Colonic mucosa (tissue), 4 donors: ENCODE measurements at regions not wholly inside any gene's neighbourhood (a gene's known extent, or its start where the extent isn't known, plus 50 kb on each side); places are given as distances from the start of the nearest gene placed in this dataset.

Experiments used
- DNase-seq: peaks from one replicate; pipeline ENCODE4 v3.0.0-alpha.2; 2020
- H3K27ac ChIP-seq: fragments of 200-600 bp; one replicate; pipeline ENCODE4 v1.8.0; 2021
- H3K27me3 ChIP-seq: fragments of 200-600 bp; one replicate; pipeline ENCODE4 v1.8.0; 2021
- H3K36me3 ChIP-seq: fragments of 200-600 bp; one replicate; pipeline ENCODE4 v1.8.0; 2021
- H3K4me1 ChIP-seq: fragments of 200-600 bp; one replicate; pipeline ENCODE4 v1.8.0; 2021; ENCODE audit warnings: mild to moderate bottlenecking
- H3K4me3 ChIP-seq: fragments of 200-600 bp; one replicate; pipeline ENCODE4 v1.8.0; 2021
- H3K9ac ChIP-seq, 2 donors: one replicate each; pipeline ENCODE4 v1.7.0; 2013; ENCODE audit warnings: control low read depth in 2 of 2, low read depth in 2 of 2, low read length in 2 of 2
- H3K9me3 ChIP-seq: fragments of 200-600 bp; one replicate; pipeline ENCODE4 v1.8.0; 2021
- intact Hi-C: fragments of 100-400 bp; cut with DNase I; formaldehyde crosslinking; loops from one replicate; pipeline ENCODE4 v1.14.1; 2022
- TF ChIP-seq, protein P1 (sequence below): fragments of 200-600 bp; IDR thresholded peaks from one replicate; pipeline ENCODE4 v1.8.0; 2022; ENCODE audit warnings: antibody characterized with exemption, mild to moderate bottlenecking
- donor health status: healthy.
- donor health status: DM: no; HTN: no; CAD: no.
- donor health status: DM: no; HTN: no; CAD: no.

GRCh38 chr10:131532291-131532690 is 220.8 kb upstream of the TCERG1L start:
- Histone ChIP-seq H3K36me3 (no peaks in the 10 kb centered on the region), H3K9me3 (no peaks in the 10 kb centered on the region), H3K4me3 (no peak overlapping the region), H3K27me3 (no peaks in the 10 kb centered on the region), H3K27ac (no peak overlapping the region), H3K9ac (no peak overlapping the region), H3K4me1 (no peaks in the 10 kb centered on the region)
- TF ChIP-seq, protein P1, sequence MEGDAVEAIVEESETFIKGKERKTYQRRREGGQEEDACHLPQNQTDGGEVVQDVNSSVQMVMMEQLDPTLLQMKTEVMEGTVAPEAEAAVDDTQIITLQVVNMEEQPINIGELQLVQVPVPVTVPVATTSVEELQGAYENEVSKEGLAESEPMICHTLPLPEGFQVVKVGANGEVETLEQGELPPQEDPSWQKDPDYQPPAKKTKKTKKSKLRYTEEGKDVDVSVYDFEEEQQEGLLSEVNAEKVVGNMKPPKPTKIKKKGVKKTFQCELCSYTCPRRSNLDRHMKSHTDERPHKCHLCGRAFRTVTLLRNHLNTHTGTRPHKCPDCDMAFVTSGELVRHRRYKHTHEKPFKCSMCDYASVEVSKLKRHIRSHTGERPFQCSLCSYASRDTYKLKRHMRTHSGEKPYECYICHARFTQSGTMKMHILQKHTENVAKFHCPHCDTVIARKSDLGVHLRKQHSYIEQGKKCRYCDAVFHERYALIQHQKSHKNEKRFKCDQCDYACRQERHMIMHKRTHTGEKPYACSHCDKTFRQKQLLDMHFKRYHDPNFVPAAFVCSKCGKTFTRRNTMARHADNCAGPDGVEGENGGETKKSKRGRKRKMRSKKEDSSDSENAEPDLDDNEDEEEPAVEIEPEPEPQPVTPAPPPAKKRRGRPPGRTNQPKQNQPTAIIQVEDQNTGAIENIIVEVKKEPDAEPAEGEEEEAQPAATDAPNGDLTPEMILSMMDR, result no peak
- intact Hi-C loops, result no loop called here
- no peak for DNase-seq

DNA sequence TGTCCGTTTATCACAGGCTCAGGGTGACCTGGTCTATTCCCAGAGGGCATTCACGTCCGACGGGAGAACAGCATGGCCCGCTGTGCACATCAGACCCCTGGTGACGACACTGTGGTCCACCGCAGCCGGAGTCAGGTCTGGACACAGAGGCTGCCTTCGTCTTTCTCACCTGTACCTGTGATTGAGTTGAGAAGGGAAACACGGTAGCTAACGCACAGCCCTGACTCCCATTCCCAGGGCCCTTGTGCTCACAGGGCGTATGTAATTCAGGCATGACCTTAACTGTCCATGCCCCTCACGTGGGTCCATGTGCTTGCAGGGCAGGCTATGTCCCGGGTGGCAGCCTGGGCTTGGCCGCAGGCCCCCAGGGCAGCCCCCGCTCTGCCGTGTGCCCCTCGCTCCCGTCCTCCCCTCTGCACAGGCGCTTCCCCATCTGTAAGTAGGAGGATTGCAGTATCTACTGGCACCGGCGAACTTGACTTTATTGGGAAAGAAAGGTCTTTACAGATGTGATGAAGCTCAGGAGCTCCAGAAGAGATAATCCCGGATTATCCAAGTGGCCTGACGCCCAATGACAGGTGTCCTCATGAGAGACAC is 221.3 kb upstream of the TCERG1L start:
- no peaks in the 10 kb centered on the region for H3K9me3 ChIP-seq
- TF ChIP-seq, protein P1, result no peak
- DNase-seq, result no peak
- intact Hi-C loops, result no loop called here
- no peak overlapping the region for H3K4me3 ChIP-seq
- no peaks in the 10 kb centered on the region for H3K27me3 ChIP-seq
- no peaks in the 10 kb centered on the region for H3K4me1 ChIP-seq
- no peaks in the 10 kb centered on the region for H3K36me3 ChIP-seq
- H3K9ac ChIP-seq, result no peak overlapping the region
- no peak overlapping the region for H3K27ac ChIP-seq

DNA sequence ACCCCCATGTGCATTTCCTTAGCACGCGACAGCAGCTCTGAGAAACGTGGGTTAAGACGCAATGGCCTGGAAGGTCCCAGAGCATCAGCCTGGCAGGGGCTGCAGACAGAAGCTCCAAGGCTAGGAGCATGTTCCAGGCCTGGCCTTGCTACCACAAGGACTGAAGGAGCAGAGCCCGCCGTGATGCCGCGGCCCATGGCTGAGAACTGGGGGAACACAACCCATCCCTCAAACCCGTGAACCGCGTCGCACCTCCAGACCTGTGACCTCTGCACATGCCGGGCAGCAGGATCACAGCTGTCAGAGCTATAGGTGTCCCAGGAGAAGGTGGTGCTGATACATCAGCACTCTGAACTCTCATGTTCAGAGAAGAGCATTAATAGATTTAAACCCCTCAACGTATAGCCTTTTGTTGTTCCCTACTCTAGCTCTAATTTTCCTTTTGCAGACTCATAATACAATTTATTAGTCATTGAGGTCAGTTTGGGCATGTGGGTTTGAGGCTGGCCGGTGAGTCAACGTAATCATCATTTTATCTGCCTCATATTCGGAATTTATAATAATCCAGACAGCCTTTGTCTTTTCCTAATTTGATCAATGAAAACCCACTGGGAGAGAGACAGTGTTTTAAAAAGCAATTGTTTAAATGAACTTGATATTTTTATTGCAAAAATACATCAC is 222.5 kb upstream of the TCERG1L start:
- Histone ChIP-seq H3K4me1 (no peaks in the 10 kb centered on the region), H3K27me3 (no peaks in the 10 kb centered on the region), H3K36me3 (no peaks in the 10 kb centered on the region), H3K9ac (no peak overlapping the region), H3K4me3 (no peak overlapping the region), H3K27ac (no peak overlapping the region), H3K9me3 (no peaks in the 10 kb centered on the region)
- intact Hi-C loops, result no loop called here
- TF ChIP-seq, protein P1, result no peak
- DNase-seq, result no peak

- Histone ChIP-seq H3K4me1 (no peaks in the 10 kb centered on the region), H3K9me3 (no peaks in the 10 kb centered on the region), H3K4me3 (no peak overlapping the region), H3K27me3 (no peaks in the 10 kb centered on the region), H3K27ac (no peak overlapping the region), H3K36me3 (no peaks in the 10 kb centered on the region), H3K9ac (no peak overlapping the region)
- intact Hi-C loops, result no loop called here
- no peak for DNase-seq
- TF ChIP-seq, protein P1, result no peak
Measured at GRCh38 chr10:131534836-131535235, 223.3 kb upstream of the TCERG1L start.

DNA sequence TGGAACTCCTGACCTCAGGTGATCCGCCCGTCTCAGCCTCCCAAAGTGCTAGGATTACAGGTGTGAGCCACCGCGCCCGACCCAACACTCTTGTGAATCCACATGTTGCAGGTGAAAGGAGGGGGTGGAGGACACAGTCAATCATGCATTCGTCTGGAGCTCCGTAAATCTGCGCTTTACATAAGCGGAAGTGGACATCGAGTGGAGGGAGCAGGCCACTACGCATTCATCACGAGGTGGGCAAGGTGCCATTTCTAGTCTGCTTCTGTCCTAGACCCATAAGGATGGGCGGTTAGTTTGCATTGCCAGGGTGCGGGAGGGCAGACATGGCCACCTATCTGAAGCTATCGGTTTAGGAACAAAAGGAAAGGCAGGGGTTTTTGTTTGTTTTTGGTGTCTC is 225.2 kb upstream of the TCERG1L start:
- TF ChIP-seq, protein P1, result no peak
- no peaks in the 10 kb centered on the region for H3K9me3 ChIP-seq
- no peaks in the 10 kb centered on the region for H3K27me3 ChIP-seq
- intact Hi-C loops, result no loop called here
- no peak overlapping the region for H3K4me3 ChIP-seq
- no peak overlapping the region for H3K9ac ChIP-seq
- H3K36me3 ChIP-seq, result no peaks in the 10 kb centered on the region
- DNase-seq, result no peak
- no peak overlapping the region for H3K27ac ChIP-seq
- no peaks in the 10 kb centered on the region for H3K4me1 ChIP-seq
